Upper lobe of left lung (tissue), 4 donors: ENCODE measurements at regions not wholly inside any gene's neighbourhood (a gene's known extent, or its start where the extent isn't known, plus 50 kb on each side); places are given as distances from the start of the nearest gene placed in this dataset.

ENCODE experiments used
- EP300 ChIP-seq, 4 donors: sonication (generic); formaldehyde crosslinking; IDR thresholded peaks; one replicate each; pipeline ENCODE4 v1.5.1; 2017; ENCODE audit warnings: antibody characterized with exemption in 4 of 4, control low read depth in 2 of 4
- POLR2A ChIP-seq, 4 donors: fragments of 450-650 bp; IDR thresholded peaks; one replicate each; pipeline ENCODE4 v1.5.1; 2016 to 2017; ENCODE audit warnings: antibody characterized with exemption in 4 of 4, mild to moderate bottlenecking in 2 of 4
- TF ChIP-seq, protein P1 (sequence below), 6 experiments: fragments of 450-650 bp in 4 of 6; fragments of 200-600 bp in 2 of 6; sonication (generic) in 2 of 6; IDR thresholded peaks; one replicate each; pipeline ENCODE4 v1.5.1; 2016 to 2019; ENCODE audit warnings: antibody characterized with exemption in 6 of 6

DNA sequence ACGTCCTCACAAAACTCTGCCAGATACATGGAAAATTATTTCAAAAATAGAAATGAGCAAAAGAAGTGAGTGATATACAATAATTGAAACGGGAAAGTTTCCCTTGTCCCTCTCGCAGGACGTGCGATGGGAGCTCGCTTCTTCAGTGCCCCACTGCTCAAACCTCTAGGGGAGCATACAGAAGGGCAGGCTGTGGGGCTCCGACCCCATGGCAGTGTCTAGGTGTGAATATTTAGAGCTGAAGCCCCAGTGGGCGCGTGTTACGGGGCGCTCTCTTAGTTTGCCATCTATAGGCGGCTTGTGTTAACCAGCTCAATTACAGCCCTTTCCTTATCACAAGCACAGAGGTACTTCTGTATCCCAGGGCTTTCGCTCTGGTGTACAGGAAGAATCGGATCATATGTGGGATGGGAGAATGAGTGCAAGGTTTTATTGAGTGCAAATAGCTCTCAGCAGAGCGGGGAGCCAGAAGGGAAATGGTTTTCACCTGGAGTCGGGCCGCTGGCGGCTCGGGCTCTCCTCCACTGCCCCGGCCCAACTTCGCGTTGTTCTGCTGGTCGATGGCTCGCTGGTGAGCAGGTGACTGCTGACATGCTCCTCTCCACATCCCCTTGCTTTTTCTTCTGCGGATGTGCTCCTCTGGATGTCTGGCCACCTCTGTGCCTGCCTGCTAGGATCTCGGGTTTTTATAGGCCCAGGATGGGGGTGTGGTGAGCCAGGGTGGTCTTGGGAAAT, 334.0 kb upstream of the PTPRD start:
- TF ChIP-seq POLR2A (IDR thresholded peaks at IDR 0.05) (no peak), EP300 (IDR thresholded peaks at IDR 0.05) (no peak)
- TF ChIP-seq, protein P1, sequence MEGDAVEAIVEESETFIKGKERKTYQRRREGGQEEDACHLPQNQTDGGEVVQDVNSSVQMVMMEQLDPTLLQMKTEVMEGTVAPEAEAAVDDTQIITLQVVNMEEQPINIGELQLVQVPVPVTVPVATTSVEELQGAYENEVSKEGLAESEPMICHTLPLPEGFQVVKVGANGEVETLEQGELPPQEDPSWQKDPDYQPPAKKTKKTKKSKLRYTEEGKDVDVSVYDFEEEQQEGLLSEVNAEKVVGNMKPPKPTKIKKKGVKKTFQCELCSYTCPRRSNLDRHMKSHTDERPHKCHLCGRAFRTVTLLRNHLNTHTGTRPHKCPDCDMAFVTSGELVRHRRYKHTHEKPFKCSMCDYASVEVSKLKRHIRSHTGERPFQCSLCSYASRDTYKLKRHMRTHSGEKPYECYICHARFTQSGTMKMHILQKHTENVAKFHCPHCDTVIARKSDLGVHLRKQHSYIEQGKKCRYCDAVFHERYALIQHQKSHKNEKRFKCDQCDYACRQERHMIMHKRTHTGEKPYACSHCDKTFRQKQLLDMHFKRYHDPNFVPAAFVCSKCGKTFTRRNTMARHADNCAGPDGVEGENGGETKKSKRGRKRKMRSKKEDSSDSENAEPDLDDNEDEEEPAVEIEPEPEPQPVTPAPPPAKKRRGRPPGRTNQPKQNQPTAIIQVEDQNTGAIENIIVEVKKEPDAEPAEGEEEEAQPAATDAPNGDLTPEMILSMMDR (IDR thresholded peaks at IDR 0.05), result no peak
